ENCODE measurements at regions not wholly inside any gene's neighbourhood (a gene's known extent, or its start where the extent isn't known, plus 50 kb on each side); places are given as distances from the start of the nearest gene placed in this dataset.

DNA sequence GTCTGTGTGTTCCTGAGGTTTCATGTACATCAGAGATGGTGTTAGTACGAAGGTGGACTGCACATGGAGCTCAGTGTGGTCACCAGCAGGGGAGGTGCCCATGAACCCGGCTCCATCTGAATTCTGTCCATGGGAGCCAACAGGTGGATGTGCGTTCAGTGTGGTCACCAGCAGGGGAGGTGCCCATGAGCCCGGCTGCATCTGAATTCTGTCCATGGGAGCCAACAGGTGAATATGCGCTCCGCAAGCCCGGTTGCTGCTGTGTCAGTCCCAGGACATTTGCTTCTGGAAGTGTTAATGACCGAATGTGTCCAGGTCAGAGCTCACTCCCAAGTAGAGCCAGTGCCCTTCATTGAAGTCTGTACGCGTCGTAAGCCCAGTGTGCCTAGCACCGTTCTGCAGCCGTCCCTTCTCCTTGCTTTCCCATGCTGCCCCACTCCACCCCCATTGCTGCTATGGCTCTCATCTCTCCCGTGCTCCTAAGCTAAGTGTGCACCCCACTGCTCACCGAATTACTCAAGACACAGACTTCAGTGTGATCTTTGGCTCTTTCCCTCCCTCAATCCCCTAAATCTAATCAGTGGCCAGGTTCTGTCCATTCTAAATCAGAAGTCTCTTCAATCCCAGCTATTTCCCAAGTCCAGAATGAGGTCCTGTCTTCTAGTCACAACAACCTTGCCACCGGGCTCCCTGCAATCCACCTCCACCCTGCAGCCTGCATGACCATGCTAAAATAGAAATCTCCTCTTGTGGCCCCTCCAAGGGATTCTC is 352.4 kb downstream of the TCERG1L start:
- no peaks in the 10 kb centered on the region for H3K9me3 ChIP-seq (ENCODE audit: control insufficient read depth, insufficient read depth, low read depth, low read length)
- ChIA-PET CTCF (no interaction called here), POLR2A (no interaction called here)
- DNase-seq (ENCODE audit: low read depth, low spot score) = no peak
- H3K36me3 ChIP-seq (ENCODE audit: control insufficient read depth, insufficient read depth, low read length) = no peaks in the 10 kb centered on the region
- intact Hi-C loops (cut with micrococcal nuclease; ENCODE audit: unreplicated experiment) (no loop called here), in situ Hi-C loops (cut with HindIII; ENCODE audit: low pct_unique_long_range_greater_than_20kb, low sequenced_read_pairs) (no loop called here)
- no TSS peak for BruUV-seq (replicated peaks)
- H3K27ac ChIP-seq (ENCODE audit: low read length) = no peak overlapping the region
- H3K4me3 ChIP-seq (ENCODE audit: low read depth in 2 of 2, low read length in 2 of 2) = no peak overlapping the region
- ATAC-seq = no peak
- TF ChIP-seq, protein P1, sequence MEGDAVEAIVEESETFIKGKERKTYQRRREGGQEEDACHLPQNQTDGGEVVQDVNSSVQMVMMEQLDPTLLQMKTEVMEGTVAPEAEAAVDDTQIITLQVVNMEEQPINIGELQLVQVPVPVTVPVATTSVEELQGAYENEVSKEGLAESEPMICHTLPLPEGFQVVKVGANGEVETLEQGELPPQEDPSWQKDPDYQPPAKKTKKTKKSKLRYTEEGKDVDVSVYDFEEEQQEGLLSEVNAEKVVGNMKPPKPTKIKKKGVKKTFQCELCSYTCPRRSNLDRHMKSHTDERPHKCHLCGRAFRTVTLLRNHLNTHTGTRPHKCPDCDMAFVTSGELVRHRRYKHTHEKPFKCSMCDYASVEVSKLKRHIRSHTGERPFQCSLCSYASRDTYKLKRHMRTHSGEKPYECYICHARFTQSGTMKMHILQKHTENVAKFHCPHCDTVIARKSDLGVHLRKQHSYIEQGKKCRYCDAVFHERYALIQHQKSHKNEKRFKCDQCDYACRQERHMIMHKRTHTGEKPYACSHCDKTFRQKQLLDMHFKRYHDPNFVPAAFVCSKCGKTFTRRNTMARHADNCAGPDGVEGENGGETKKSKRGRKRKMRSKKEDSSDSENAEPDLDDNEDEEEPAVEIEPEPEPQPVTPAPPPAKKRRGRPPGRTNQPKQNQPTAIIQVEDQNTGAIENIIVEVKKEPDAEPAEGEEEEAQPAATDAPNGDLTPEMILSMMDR (IDR thresholded peaks at IDR 0.05) = no peak
- TF ChIP-seq, protein P2, sequence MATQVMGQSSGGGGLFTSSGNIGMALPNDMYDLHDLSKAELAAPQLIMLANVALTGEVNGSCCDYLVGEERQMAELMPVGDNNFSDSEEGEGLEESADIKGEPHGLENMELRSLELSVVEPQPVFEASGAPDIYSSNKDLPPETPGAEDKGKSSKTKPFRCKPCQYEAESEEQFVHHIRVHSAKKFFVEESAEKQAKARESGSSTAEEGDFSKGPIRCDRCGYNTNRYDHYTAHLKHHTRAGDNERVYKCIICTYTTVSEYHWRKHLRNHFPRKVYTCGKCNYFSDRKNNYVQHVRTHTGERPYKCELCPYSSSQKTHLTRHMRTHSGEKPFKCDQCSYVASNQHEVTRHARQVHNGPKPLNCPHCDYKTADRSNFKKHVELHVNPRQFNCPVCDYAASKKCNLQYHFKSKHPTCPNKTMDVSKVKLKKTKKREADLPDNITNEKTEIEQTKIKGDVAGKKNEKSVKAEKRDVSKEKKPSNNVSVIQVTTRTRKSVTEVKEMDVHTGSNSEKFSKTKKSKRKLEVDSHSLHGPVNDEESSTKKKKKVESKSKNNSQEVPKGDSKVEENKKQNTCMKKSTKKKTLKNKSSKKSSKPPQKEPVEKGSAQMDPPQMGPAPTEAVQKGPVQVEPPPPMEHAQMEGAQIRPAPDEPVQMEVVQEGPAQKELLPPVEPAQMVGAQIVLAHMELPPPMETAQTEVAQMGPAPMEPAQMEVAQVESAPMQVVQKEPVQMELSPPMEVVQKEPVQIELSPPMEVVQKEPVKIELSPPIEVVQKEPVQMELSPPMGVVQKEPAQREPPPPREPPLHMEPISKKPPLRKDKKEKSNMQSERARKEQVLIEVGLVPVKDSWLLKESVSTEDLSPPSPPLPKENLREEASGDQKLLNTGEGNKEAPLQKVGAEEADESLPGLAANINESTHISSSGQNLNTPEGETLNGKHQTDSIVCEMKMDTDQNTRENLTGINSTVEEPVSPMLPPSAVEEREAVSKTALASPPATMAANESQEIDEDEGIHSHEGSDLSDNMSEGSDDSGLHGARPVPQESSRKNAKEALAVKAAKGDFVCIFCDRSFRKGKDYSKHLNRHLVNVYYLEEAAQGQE (IDR thresholded peaks at IDR 0.05; ENCODE audit: insufficient read depth in 1 of 2, low read depth in 2 of 2, low read length in 1 of 2) = no peak
- TF ChIP-seq SIN3A (IDR thresholded peaks at IDR 0.05; ENCODE audit: borderline replicate concordance, insufficient read depth, low read depth, low read length) (no peak), TCF7L2 (IDR thresholded peaks at IDR 0.05; ENCODE audit: low read depth, low read length) (no peak), POLR2AphosphoS5 (IDR thresholded peaks at IDR 0.05; ENCODE audit: low read depth, low read length) (no peak)
- peaks cover 23% of the 10 kb centered on the region for H3K27me3 ChIP-seq (ENCODE audit: control insufficient read depth, insufficient read depth, low read length)
- H3K4me1 ChIP-seq (ENCODE audit: control insufficient read depth, insufficient read depth, low read length) = no peaks in the 10 kb centered on the region

DNA sequence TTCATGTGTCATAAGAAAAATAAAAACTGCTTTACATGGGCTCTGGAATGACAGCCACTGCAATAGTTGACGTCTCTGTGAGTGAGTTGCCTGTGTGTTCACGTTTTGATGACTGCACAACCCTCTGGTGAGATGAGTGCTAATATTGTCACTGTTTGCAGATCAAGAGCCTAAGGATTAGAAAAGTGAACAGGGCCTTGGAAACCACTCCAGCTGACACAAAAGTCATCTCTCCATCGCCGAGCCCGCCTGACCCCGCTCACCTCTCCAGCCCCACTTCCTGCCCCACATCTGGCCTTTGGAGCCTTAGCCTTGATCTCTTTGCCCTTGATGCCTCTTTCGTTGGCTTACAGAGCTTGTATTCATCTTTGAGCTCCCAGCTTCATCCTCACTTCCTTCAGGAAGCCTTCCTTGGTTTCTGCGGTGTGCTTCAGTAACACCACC is 351.7 kb downstream of the TCERG1L start:
- TF ChIP-seq, protein P2 (IDR thresholded peaks at IDR 0.05; ENCODE audit: insufficient read depth in 1 of 2, low read depth in 2 of 2, low read length in 1 of 2) = no peak
- TF ChIP-seq SIN3A (IDR thresholded peaks at IDR 0.05; ENCODE audit: borderline replicate concordance, insufficient read depth, low read depth, low read length) = no peak
- TF ChIP-seq, protein P1 (IDR thresholded peaks at IDR 0.05) = no peak
- in situ Hi-C loops (cut with HindIII; ENCODE audit: low pct_unique_long_range_greater_than_20kb, low sequenced_read_pairs) = no loop called here

More for the DNA sequence above, 351.7 kb downstream of the TCERG1L start:
- Histone ChIP-seq H3K27me3 (ENCODE audit: control insufficient read depth, insufficient read depth, low read length) (peaks cover 23% of the 10 kb centered on the region), H3K9me3 (ENCODE audit: control insufficient read depth, insufficient read depth, low read depth, low read length) (no peaks in the 10 kb centered on the region), H3K27ac (ENCODE audit: low read length) (no peak overlapping the region), H3K36me3 (ENCODE audit: control insufficient read depth, insufficient read depth, low read length) (no peaks in the 10 kb centered on the region), H3K4me3 (ENCODE audit: low read depth in 2 of 2, low read length in 2 of 2) (no peak overlapping the region), H3K4me1 (ENCODE audit: control insufficient read depth, insufficient read depth, low read length) (no peaks in the 10 kb centered on the region)
- no TSS peak for BruUV-seq (replicated peaks)
- intact Hi-C loops (cut with micrococcal nuclease; ENCODE audit: unreplicated experiment) = no loop called here
- ATAC-seq (no peak), DNase-seq (ENCODE audit: low read depth, low spot score) (no peak)
- CTCF ChIA-PET = no interaction called here
- POLR2A ChIA-PET = no interaction called here
